Mucosa of rectum (tissue), 2 donors: ENCODE measurements at regions not wholly inside any gene's neighbourhood (a gene's known extent, or its start where the extent isn't known, plus 50 kb on each side); places are given as distances from the start of the nearest gene placed in this dataset.

Experiments used
- H3K27ac ChIP-seq, 2 donors: one replicate each; pipeline ENCODE4 v1.7.0; 2013; ENCODE audit warnings: inconsistent platforms in 2 of 2, low read depth in 2 of 2, low read length in 2 of 2
- H3K27me3 ChIP-seq, 2 donors: one replicate each; pipeline ENCODE4 v1.7.0; 2013; ENCODE audit warnings: low read length in 2 of 2; ENCODE audit not compliant: control insufficient read depth in 2 of 2, insufficient read depth in 2 of 2
- H3K36me3 ChIP-seq, 2 donors: one replicate each; pipeline ENCODE4 v1.7.0; 2013; ENCODE audit warnings: low read length in 2 of 2; ENCODE audit not compliant: control insufficient read depth in 2 of 2, insufficient read depth in 2 of 2
- H3K4me1 ChIP-seq, 2 donors: one replicate each; pipeline ENCODE4 v1.7.0; 2013; ENCODE audit warnings: low read length in 2 of 2, mild to moderate bottlenecking in 1 of 2; ENCODE audit not compliant: control insufficient read depth in 2 of 2, insufficient read depth in 2 of 2
- H3K4me3 ChIP-seq, 2 donors: one replicate each; pipeline ENCODE4 v1.7.0; 2013; ENCODE audit warnings: low read length in 2 of 2
- H3K9ac ChIP-seq, 2 donors: one replicate each; pipeline ENCODE4 v1.7.0; 2013; ENCODE audit warnings: low read length in 2 of 2, low read depth in 1 of 2, mild to moderate bottlenecking in 1 of 2
- H3K9me3 ChIP-seq, 2 donors: one replicate each; pipeline ENCODE4 v1.7.0; 2013; ENCODE audit warnings: low read length in 2 of 2; ENCODE audit not compliant: control insufficient read depth in 2 of 2
- donor health status: healthy.
- donor health status: Normal muscosa, but diverticular disease.

GRCh38 chr12:3973973-3974644, 100.9 kb upstream of the PARP11 start:
- no peaks in the 10 kb centered on the region for H3K9me3 ChIP-seq
- H3K4me3 ChIP-seq = no peak overlapping the region
- H3K9ac ChIP-seq = no peak overlapping the region
- H3K27ac ChIP-seq = no peak overlapping the region
- no peaks in the 10 kb centered on the region for H3K27me3 ChIP-seq
- H3K4me1 ChIP-seq = peaks cover 0 to 3% of the 10 kb centered on the region in 2 donors
- no peaks in the 10 kb centered on the region for H3K36me3 ChIP-seq

GRCh38 chr12:3973269-3973884, 100.2 kb upstream of the PARP11 start:
- no peaks in the 10 kb centered on the region for H3K4me1 ChIP-seq
- H3K36me3 ChIP-seq = no peaks in the 10 kb centered on the region
- no peak overlapping the region for H3K9ac ChIP-seq
- H3K27ac ChIP-seq = no peak overlapping the region
- no peaks in the 10 kb centered on the region for H3K27me3 ChIP-seq
- no peaks in the 10 kb centered on the region for H3K9me3 ChIP-seq
- no peak overlapping the region for H3K4me3 ChIP-seq

- H3K9ac ChIP-seq = no peak overlapping the region
- no peak overlapping the region for H3K27ac ChIP-seq
- no peak overlapping the region for H3K4me3 ChIP-seq
These were observed 99.4 kb upstream of the PARP11 start for GRCh38 chr12:3972576-3972975.

GRCh38 chr12:3968523-3968922, 95.3 kb upstream of the PARP11 start:
- no peaks in the 10 kb centered on the region for H3K36me3 ChIP-seq
- no peaks in the 10 kb centered on the region for H3K27me3 ChIP-seq
- peaks cover 0 to 2% of the 10 kb centered on the region in 2 donors for H3K9me3 ChIP-seq
- no peak overlapping the region for H3K9ac ChIP-seq
- H3K27ac ChIP-seq = no peak overlapping the region
- H3K4me1 ChIP-seq = no peaks in the 10 kb centered on the region
- no peak overlapping the region for H3K4me3 ChIP-seq

More at GRCh38 chr12:3972576-3972975, 99.4 kb upstream of the PARP11 start:
- Histone ChIP-seq H3K9me3 (no peaks in the 10 kb centered on the region), H3K27me3 (no peaks in the 10 kb centered on the region), H3K36me3 (no peaks in the 10 kb centered on the region), H3K4me1 (no peaks in the 10 kb centered on the region)

- H3K27me3 ChIP-seq = no peaks in the 10 kb centered on the region
- no peak overlapping the region for H3K9ac ChIP-seq
- peaks cover 0 to 2% of the 10 kb centered on the region in 2 donors for H3K9me3 ChIP-seq
- no peak overlapping the region for H3K4me3 ChIP-seq
- H3K27ac ChIP-seq = no peak overlapping the region
- no peaks in the 10 kb centered on the region for H3K4me1 ChIP-seq
- no peaks in the 10 kb centered on the region for H3K36me3 ChIP-seq
These were observed 94.5 kb upstream of the PARP11 start for GRCh38 chr12:3967556-3968160.

- Histone ChIP-seq H3K9me3 (peaks cover 0 to 2% of the 10 kb centered on the region in 2 donors), H3K27ac (no peak overlapping the region), H3K9ac (no peak overlapping the region), H3K27me3 (no peaks in the 10 kb centered on the region), H3K4me1 (peaks cover 0 to 2% of the 10 kb centered on the region in 2 donors), H3K4me3 (no peak overlapping the region), H3K36me3 (no peaks in the 10 kb centered on the region)
These were observed 93.2 kb upstream of the PARP11 start for GRCh38 chr12:3966376-3966775.

GRCh38 chr12:3965046-3965445, 91.8 kb upstream of the PARP11 start:
- Histone ChIP-seq H3K27ac (no peak overlapping the region), H3K27me3 (no peaks in the 10 kb centered on the region), H3K9ac (no peak overlapping the region), H3K36me3 (no peaks in the 10 kb centered on the region), H3K4me3 (no peak overlapping the region), H3K4me1 (peaks cover 0 to 2% of the 10 kb centered on the region in 2 donors), H3K9me3 (peaks cover 0 to 2% of the 10 kb centered on the region in 2 donors)

- H3K9me3 ChIP-seq = peaks cover 0 to 2% of the 10 kb centered on the region in 2 donors
- no peak overlapping the region for H3K4me3 ChIP-seq
- H3K9ac ChIP-seq = no peak overlapping the region
- peaks cover 0 to 2% of the 10 kb centered on the region in 2 donors for H3K4me1 ChIP-seq
- H3K36me3 ChIP-seq = no peaks in the 10 kb centered on the region
- no peak overlapping the region for H3K27ac ChIP-seq
- no peaks in the 10 kb centered on the region for H3K27me3 ChIP-seq
These were observed 91.2 kb upstream of the PARP11 start for GRCh38 chr12:3964439-3964838.

GRCh38 chr12:3962631-3963483, 89.7 kb upstream of the PARP11 start:
- peaks cover 0 to 2% of the 10 kb centered on the region in 2 donors for H3K9me3 ChIP-seq
- no peaks in the 10 kb centered on the region for H3K27me3 ChIP-seq
- no peak overlapping the region for H3K27ac ChIP-seq
- peaks cover 0 to 2% of the 10 kb centered on the region in 2 donors for H3K4me1 ChIP-seq
- no peaks in the 10 kb centered on the region for H3K36me3 ChIP-seq
- H3K9ac ChIP-seq = no peak overlapping the region
- no peak overlapping the region for H3K4me3 ChIP-seq

- H3K9me3 ChIP-seq = peaks cover 0 to 2% of the 10 kb centered on the region in 2 donors
- no peak overlapping the region for H3K9ac ChIP-seq
- H3K4me3 ChIP-seq = no peak overlapping the region
- H3K27ac ChIP-seq = no peak overlapping the region
- peaks cover 0 to 2% of the 10 kb centered on the region in 2 donors for H3K4me1 ChIP-seq
- no peaks in the 10 kb centered on the region for H3K36me3 ChIP-seq
- no peaks in the 10 kb centered on the region for H3K27me3 ChIP-seq
These were observed 88.4 kb upstream of the PARP11 start for GRCh38 chr12:3961591-3961990.
